Adrenal gland (tissue), 9 donors: ENCODE measurements at regions not wholly inside any gene's neighbourhood (a gene's known extent, or its start where the extent isn't known, plus 50 kb on each side); places are given as distances from the start of the nearest gene placed in this dataset.
A peak's percentile ranks its signal among the peaks of the same experiment; 100 is the strongest.
"Not testable (repeated sequence)": the region's sequence is repeated elsewhere in the genome, so short reads cannot be mapped to it uniquely, and the experiment has no call there.

ENCODE experiments used
- DNase-seq, 7 donors: peaks; one replicate each; pipeline ENCODE4 v3.0.0-alpha.2; 2019 to 2020
- H3K27ac ChIP-seq, 5 donors: fragments of 200-600 bp; sonication (generic) in 4 of 5; 1 replicate in 3 of 5; 2 replicates in 2 of 5; pipeline versions ENCODE4 v1.5.1 to v1.8.0; 2016 to 2020; ENCODE audit warnings: mild to moderate bottlenecking in 1 of 5
- H3K27me3 ChIP-seq: fragments of 200-600 bp; 2 replicates; pipeline ENCODE4 v1.8.0; 2021
- H3K36me3 ChIP-seq, 2 donors: fragments of 200-600 bp; replicated peaks in 1 of 2; 1 replicate in 1 of 2; 2 replicates in 1 of 2; pipeline versions ENCODE4 v1.5.1 to v1.8.0; 2018 to 2022
- H3K4me1 ChIP-seq, 2 donors: fragments of 200-600 bp; replicated peaks in 1 of 2; 1 replicate in 1 of 2; 2 replicates in 1 of 2; pipeline versions ENCODE4 v1.5.1 to v1.8.0; 2018 to 2021
- H3K4me3 ChIP-seq, 4 donors: fragments of 200-600 bp; sonication (generic) in 3 of 4; one replicate each; pipeline ENCODE4 v1.5.1; 2016 to 2018
- H3K9me3 ChIP-seq, 3 donors: fragments of 200-600 bp; sonication (generic) in 1 of 3; replicated peaks in 1 of 3; 1 replicate in 2 of 3; 2 replicates in 1 of 3; pipeline versions ENCODE4 v1.5.1 to v1.8.0; 2016 to 2021
- CTCF ChIP-seq, 6 experiments: fragments of 450-650 bp in 4 of 6; fragments of 200-600 bp in 2 of 6; sonication (generic) in 1 of 6; IDR thresholded peaks; 1 replicate in 5 of 6; 2 replicates in 1 of 6; pipeline versions ENCODE4 v1.5.1 to v1.8.0; 2016 to 2021; ENCODE audit warnings: antibody characterized with exemption in 6 of 6, mild to moderate bottlenecking in 2 of 6, moderate library complexity in 1 of 6
- POLR2A ChIP-seq, 2 donors: fragments of 450-650 bp; IDR thresholded peaks; one replicate each; pipeline ENCODE4 v1.6.1; 2017; ENCODE audit warnings: antibody characterized with exemption in 2 of 2, mild to moderate bottlenecking in 2 of 2, moderate library complexity in 1 of 2
- WGBS, 4 donors: extraction: QIAGEN DNeasy Blood & Tissue Kit in 2 of 4; methylation state at CpG; one replicate each; pipeline versions ENCODE4 v1.1.5 to v1.1.7; 2013 to 2017; 5-methylcytosine and 5-hydroxymethylcytosine counted together
- intact Hi-C, 2 donors: fragments of 100-400 bp; cut with DNase I; formaldehyde crosslinking; loops; one replicate each; pipeline versions ENCODE4 v1.14.1 to v1.15.0; 2022 to 2023
- donor health status: healthy with polysubstance abuse.
- donor health status: Bipolar disorder and iron deficiency.
- donor health status: DM: yes; HTN: yes; CAD: no.
- donor health status: DM: no; HTN: no; CAD: no.
- donor health status: DM: no; HTN: no; CAD: no.

- intact Hi-C loops: no loop called here
- Histone ChIP-seq H3K9me3 (no peaks in the 10 kb centered on the region), H3K36me3 (no peaks in the 10 kb centered on the region), H3K27me3 (no peaks in the 10 kb centered on the region), H3K4me3 (no peak overlapping the region), H3K27ac (no peak overlapping the region), H3K4me1 (no peaks in the 10 kb centered on the region)
- no peak for DNase-seq
- WGBS, 4 donors: 22 to 33% (median 30%) methylated on average over 2 of the region's 2 CpGs
- TF ChIP-seq POLR2A (IDR thresholded peaks at IDR 0.05) (no peak), CTCF (IDR thresholded peaks at IDR 0.05) (peak in 4 of 6 experiments; percentile 4 to 39 (median 16))
Measured at GRCh38 chrX:83416273-83416672, 91.8 kb upstream of the POU3F4 start.

GRCh38 chrX:83419030-83419792 lies 88.9 kb upstream of the POU3F4 start:
- no peaks in the 10 kb centered on the region for H3K9me3 ChIP-seq
- DNase-seq: no peak
- H3K4me3 ChIP-seq: no peak overlapping the region
- WGBS, 4 donors: 65 to 73% (median 72%) methylated on average over 14 to 19 of the region's 19 CpGs; no CpG with 5 or more reads in 1 of the 4 donors
- H3K27ac ChIP-seq: no peak overlapping the region
- peaks cover 3% of the 10 kb centered on the region for H3K27me3 ChIP-seq
- H3K4me1 ChIP-seq: no peaks in the 10 kb centered on the region
- TF ChIP-seq CTCF (IDR thresholded peaks at IDR 0.05) (no peak), POLR2A (IDR thresholded peaks at IDR 0.05) (no peak)
- intact Hi-C loops: no loop called here
- no peaks in the 10 kb centered on the region for H3K36me3 ChIP-seq

GRCh38 chrX:83422836-83423235 lies 85.3 kb upstream of the POU3F4 start:
- Histone ChIP-seq H3K27ac (no peak overlapping the region), H3K9me3 (no peaks in the 10 kb centered on the region), H3K36me3 (no peaks in the 10 kb centered on the region), H3K4me1 (no peaks in the 10 kb centered on the region), H3K4me3 (no peak overlapping the region), H3K27me3 (peaks cover 3% of the 10 kb centered on the region)
- WGBS, 4 donors: 70 to 91% (median 87%) methylated on average over 1 of the region's 1 CpG
- TF ChIP-seq POLR2A (IDR thresholded peaks at IDR 0.05): no peak
- TF ChIP-seq CTCF (IDR thresholded peaks at IDR 0.05): no peak
- no peak for DNase-seq
- intact Hi-C loops: no loop called here

DNA sequence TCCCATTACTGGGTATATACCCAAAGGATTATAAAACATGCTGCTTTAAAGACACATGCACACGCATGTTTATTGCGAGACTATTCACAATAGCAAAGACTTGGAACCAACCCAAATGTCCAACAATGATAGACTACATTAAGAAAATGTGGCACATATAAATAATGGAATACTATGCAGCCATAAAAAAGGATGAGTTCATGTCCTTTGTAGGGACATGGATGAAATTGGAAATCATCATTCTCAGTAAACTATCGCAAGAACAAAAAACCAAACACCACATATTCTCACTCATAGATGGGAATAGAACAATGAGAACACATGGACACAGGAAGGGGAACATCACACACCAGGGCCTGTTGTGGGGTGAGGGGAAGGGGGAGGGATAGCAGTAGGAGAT lies 65.5 kb upstream of the POU3F4 start:
- intact Hi-C loops, DNase-seq, H3K4me1 ChIP-seq, H3K4me3 ChIP-seq, H3K27me3 ChIP-seq, H3K36me3 ChIP-seq, H3K9me3 ChIP-seq, H3K27ac ChIP-seq: not testable (repeated sequence)
- 69 to 90% (median 84%) methylated on average over 3 of the region's 3 CpGs for WGBS, 4 donors

GRCh38 chrX:83446355-83446754 lies 61.7 kb upstream of the POU3F4 start:
- no peak overlapping the region for H3K4me3 ChIP-seq
- 74 to 95% (median 86%) methylated on average over 2 of the region's 2 CpGs for WGBS, 4 donors
- H3K36me3 ChIP-seq: no peaks in the 10 kb centered on the region
- no peak for DNase-seq
- intact Hi-C loops: no loop called here
- H3K27ac ChIP-seq: no peak overlapping the region
- TF ChIP-seq CTCF (IDR thresholded peaks at IDR 0.05) (no peak), POLR2A (IDR thresholded peaks at IDR 0.05) (no peak)
- no peaks in the 10 kb centered on the region for H3K9me3 ChIP-seq
- H3K27me3 ChIP-seq: no peaks in the 10 kb centered on the region
- H3K4me1 ChIP-seq: no peaks in the 10 kb centered on the region
